A549 (cell line): ENCODE measurements at regions not wholly inside any gene's neighbourhood (a gene's known extent, or its start where the extent isn't known, plus 50 kb on each side); places are given as distances from the start of the nearest gene placed in this dataset.

Experiments
- ATAC-seq, 2 experiments: fragments of 200-7000 bp in 1 of 2; fragments of >200 bp in 1 of 2; cut with Nextera tagmentation in 1 of 2; cut with Tn5 transposase in 1 of 2; 3 replicates each; pipeline versions ENCODE4 v1.8.0 to v1.9.1; 2018 to 2020; ENCODE audit warnings: mild to moderate bottlenecking in 1 of 2, moderate library complexity in 1 of 2
- CTCF ChIA-PET: fragments of 300-600 bp; sonication (Branson Sonifier 250); formaldehyde crosslinking; extraction: SDS; loops from one replicate; lab custom pipeline; 2021; ENCODE audit warnings: antibody characterized with exemption, inconsistent platforms; lab: Yijun Ruan, JAX
- POLR2A ChIA-PET: fragments of 350-600 bp; formaldehyde crosslinking; extraction: SDS; loops from one replicate; lab custom pipeline; 2021; ENCODE audit warnings: antibody characterized with exemption, inconsistent platforms; lab: Yijun Ruan, JAX
- DNase-seq, 2 experiments: peaks; one replicate each; pipeline versions ENCODE4 v3.0.0 to v3.0.0-alpha.2; 2011 to 2016; ENCODE audit warnings: low read depth in 1 of 2, low spot score in 1 of 2
- FAIRE-seq: peaks from 2 replicates; lab custom pipeline; 2011; peaks lifted over from hg19 to GRCh38; lab: Jason Lieb, UNC
- H3K27ac ChIP-seq, 2 experiments: fragments of >200 bp; sonication (Bioruptor Twin); formaldehyde crosslinking; 3 replicates each; pipeline ENCODE4 v1.5.1; 2016 to 2017
- H3K4me1 ChIP-seq: fragments of >200 bp; sonication (Bioruptor Twin); formaldehyde crosslinking; 3 replicates; pipeline ENCODE4 v1.6.1; 2016
- H3K4me2 ChIP-seq: fragments of >200 bp; sonication (Bioruptor Twin); formaldehyde crosslinking; 3 replicates; pipeline ENCODE4 v1.6.1; 2016
- H3K4me3 ChIP-seq: fragments of >200 bp; sonication (Bioruptor Twin); formaldehyde crosslinking; 3 replicates; pipeline ENCODE4 v1.5.1; 2016
- H3K9me3 ChIP-seq: fragments of >200 bp; sonication (Bioruptor Twin); formaldehyde crosslinking; 3 replicates; pipeline ENCODE4 v1.6.1; 2016
- CBX2 ChIP-seq: fragments of 200-600 bp; sonication (generic); IDR thresholded peaks from 2 replicates; pipeline ENCODE4 v1.6.1; 2016; ENCODE audit warnings: low read depth, mild to moderate bottlenecking, borderline replicate concordance
- CHD2 ChIP-seq: fragments of 150-350 bp; IDR thresholded peaks from 2 replicates; pipeline ENCODE4 v1.6.1; 2014; ENCODE audit warnings: low read length; ENCODE audit not compliant: partially characterized antibody
- EP300 ChIP-seq, 2 experiments: fragments of >200 bp; sonication (Bioruptor Twin); formaldehyde crosslinking; IDR thresholded peaks; 2 replicates in 1 of 2; 3 replicates in 1 of 2; pipeline ENCODE4 v1.6.1; 2016 to 2017
- HOXB13 ChIP-seq: fragments of 250-450 bp; sonication (Bioruptor Pico); IDR thresholded peaks from 2 replicates; pipeline ENCODE4 v1.5.0; 2020; ENCODE audit warnings: low read depth, mild to moderate bottlenecking, moderate library complexity
- MYC ChIP-seq: IDR thresholded peaks from 2 replicates; pipeline ENCODE4 v1.6.1; 2012; ENCODE audit warnings: mild to moderate bottlenecking, inconsistent platforms, low read length, improper control_type of control experiment, borderline replicate concordance
- RAD21 ChIP-seq, 2 experiments: fragments of >200 bp in 1 of 2; sonication (Bioruptor Twin) in 1 of 2; formaldehyde crosslinking in 1 of 2; IDR thresholded peaks in 1 of 2; conservative IDR thresholded peaks in 1 of 2; 2 replicates in 1 of 2; 3 replicates in 1 of 2; pipeline ENCODE4 v1.6.1; 2012 to 2018; ENCODE audit warnings: inconsistent platforms in 1 of 2
- RARB ChIP-seq: fragments of 250-450 bp; sonication (Bioruptor Pico); IDR thresholded peaks from 2 replicates; pipeline ENCODE4 v1.8.0; 2021; ENCODE audit warnings: mild to moderate bottlenecking, moderate library complexity
- RNF2 ChIP-seq: fragments of 200-600 bp; sonication (generic); IDR thresholded peaks from 2 replicates; pipeline ENCODE4 v1.6.1; 2016; ENCODE audit warnings: low read depth, mild to moderate bottlenecking, antibody characterized with exemption, moderate library complexity, borderline replicate concordance
- SMC3 ChIP-seq: fragments of >200 bp; sonication (Bioruptor Twin); formaldehyde crosslinking; IDR thresholded peaks from 3 replicates; pipeline ENCODE4 v1.6.1; 2018; ENCODE audit warnings: inconsistent platforms
- SREBF2 ChIP-seq: fragments of 450-650 bp; IDR thresholded peaks from 2 replicates; pipeline ENCODE4 v1.6.1; 2014; ENCODE audit warnings: mild to moderate bottlenecking, moderate library complexity
- ZNF302 ChIP-seq: fragments of 250-450 bp; sonication (Bioruptor Pico); IDR thresholded peaks from 2 replicates; pipeline ENCODE4 v1.9.0; 2021; ENCODE audit warnings: inconsistent platforms, mild to moderate bottlenecking, moderate library complexity
- WGBS: methylation state at CpG from one replicate; pipeline ENCODE4 v1.1.6; 2017; ENCODE audit errors: missing lambda C conversion rate; 5-methylcytosine and 5-hydroxymethylcytosine counted together
- TF ChIP-seq, protein P1 (sequence below): fragments of 150-350 bp; IDR thresholded peaks from 2 replicates; pipeline ENCODE4 v1.6.1; 2014; ENCODE audit warnings: low read depth, mild to moderate bottlenecking, low read length
- TF ChIP-seq, protein P2 (sequence below): fragments of 200-600 bp; sonication (generic); IDR thresholded peaks from 2 replicates; pipeline ENCODE4 v1.6.1; 2016; ENCODE audit warnings: antibody characterized with exemption, mild to moderate bottlenecking, moderate library complexity
- TF ChIP-seq, protein P3 (sequence below): fragments of 250-450 bp; sonication (Bioruptor Pico); IDR thresholded peaks from 2 replicates; pipeline ENCODE4 v1.5.0; 2021; ENCODE audit warnings: mild to moderate bottlenecking, moderate library complexity, borderline replicate concordance
- TF ChIP-seq, protein P4 (sequence below): fragments of 250-450 bp; sonication (Bioruptor Pico); IDR thresholded peaks from 2 replicates; pipeline ENCODE4 v1.5.0; 2020; ENCODE audit warnings: low read depth, mild to moderate bottlenecking, moderate library complexity
- TF ChIP-seq, protein P5 (sequence below): IDR thresholded peaks from 2 replicates; pipeline ENCODE4 v1.6.1; 2012
- TF ChIP-seq, protein P6 (sequence below): fragments of >200 bp; sonication (Bioruptor Twin); formaldehyde crosslinking; IDR thresholded peaks from 3 replicates; pipeline ENCODE4 v1.6.1; 2016

DNA sequence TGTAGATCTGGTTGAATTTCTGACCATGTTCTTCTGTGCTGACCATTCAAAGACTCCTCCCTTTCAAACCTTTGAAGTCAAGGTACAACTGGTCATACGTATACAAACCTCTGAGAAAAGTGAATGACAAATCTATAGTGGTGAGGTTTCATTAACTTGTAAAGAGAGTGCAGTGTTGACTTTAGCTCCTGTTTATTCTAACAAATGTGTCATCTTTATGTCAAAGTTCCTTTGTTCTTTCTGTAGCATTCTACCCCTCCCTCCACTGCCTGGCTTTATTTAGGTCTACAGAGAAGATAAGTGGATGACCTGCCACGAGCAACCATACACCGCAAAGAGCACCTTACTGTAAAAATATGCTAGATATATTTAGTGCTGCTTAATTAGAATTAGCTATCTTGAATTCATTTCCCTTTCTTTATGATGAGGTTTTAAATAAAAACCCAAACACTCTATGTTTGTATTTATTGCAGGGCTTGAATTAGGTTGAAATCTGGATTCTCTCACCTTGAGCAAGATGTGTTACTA is 520.0 kb upstream of the CDH11 start:
- no peaks in the 10 kb centered on the region for H3K9me3 ChIP-seq
- TF ChIP-seq RAD21 (conservative IDR thresholded peaks at IDR 0.05 in 1 of 2, IDR thresholded peaks at IDR 0.05 in 1 of 2), result no peak
- TF ChIP-seq CHD2, result no peak
- no peak for TF ChIP-seq CBX2
- no peak for TF ChIP-seq SMC3
- TF ChIP-seq, protein P1, sequence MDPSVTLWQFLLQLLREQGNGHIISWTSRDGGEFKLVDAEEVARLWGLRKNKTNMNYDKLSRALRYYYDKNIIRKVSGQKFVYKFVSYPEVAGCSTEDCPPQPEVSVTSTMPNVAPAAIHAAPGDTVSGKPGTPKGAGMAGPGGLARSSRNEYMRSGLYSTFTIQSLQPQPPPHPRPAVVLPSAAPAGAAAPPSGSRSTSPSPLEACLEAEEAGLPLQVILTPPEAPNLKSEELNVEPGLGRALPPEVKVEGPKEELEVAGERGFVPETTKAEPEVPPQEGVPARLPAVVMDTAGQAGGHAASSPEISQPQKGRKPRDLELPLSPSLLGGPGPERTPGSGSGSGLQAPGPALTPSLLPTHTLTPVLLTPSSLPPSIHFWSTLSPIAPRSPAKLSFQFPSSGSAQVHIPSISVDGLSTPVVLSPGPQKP, result no peak
- TF ChIP-seq ZNF302 (CRISPR knock-in tag), result no peak
- no peak for TF ChIP-seq RARB (CRISPR knock-in tag)
- TF ChIP-seq, protein P2, sequence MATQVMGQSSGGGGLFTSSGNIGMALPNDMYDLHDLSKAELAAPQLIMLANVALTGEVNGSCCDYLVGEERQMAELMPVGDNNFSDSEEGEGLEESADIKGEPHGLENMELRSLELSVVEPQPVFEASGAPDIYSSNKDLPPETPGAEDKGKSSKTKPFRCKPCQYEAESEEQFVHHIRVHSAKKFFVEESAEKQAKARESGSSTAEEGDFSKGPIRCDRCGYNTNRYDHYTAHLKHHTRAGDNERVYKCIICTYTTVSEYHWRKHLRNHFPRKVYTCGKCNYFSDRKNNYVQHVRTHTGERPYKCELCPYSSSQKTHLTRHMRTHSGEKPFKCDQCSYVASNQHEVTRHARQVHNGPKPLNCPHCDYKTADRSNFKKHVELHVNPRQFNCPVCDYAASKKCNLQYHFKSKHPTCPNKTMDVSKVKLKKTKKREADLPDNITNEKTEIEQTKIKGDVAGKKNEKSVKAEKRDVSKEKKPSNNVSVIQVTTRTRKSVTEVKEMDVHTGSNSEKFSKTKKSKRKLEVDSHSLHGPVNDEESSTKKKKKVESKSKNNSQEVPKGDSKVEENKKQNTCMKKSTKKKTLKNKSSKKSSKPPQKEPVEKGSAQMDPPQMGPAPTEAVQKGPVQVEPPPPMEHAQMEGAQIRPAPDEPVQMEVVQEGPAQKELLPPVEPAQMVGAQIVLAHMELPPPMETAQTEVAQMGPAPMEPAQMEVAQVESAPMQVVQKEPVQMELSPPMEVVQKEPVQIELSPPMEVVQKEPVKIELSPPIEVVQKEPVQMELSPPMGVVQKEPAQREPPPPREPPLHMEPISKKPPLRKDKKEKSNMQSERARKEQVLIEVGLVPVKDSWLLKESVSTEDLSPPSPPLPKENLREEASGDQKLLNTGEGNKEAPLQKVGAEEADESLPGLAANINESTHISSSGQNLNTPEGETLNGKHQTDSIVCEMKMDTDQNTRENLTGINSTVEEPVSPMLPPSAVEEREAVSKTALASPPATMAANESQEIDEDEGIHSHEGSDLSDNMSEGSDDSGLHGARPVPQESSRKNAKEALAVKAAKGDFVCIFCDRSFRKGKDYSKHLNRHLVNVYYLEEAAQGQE, result no peak
- no peak for TF ChIP-seq EP300 (IDR thresholded peaks at IDR 0.05)
- TF ChIP-seq RNF2, result no peak
- TF ChIP-seq, protein P3, sequence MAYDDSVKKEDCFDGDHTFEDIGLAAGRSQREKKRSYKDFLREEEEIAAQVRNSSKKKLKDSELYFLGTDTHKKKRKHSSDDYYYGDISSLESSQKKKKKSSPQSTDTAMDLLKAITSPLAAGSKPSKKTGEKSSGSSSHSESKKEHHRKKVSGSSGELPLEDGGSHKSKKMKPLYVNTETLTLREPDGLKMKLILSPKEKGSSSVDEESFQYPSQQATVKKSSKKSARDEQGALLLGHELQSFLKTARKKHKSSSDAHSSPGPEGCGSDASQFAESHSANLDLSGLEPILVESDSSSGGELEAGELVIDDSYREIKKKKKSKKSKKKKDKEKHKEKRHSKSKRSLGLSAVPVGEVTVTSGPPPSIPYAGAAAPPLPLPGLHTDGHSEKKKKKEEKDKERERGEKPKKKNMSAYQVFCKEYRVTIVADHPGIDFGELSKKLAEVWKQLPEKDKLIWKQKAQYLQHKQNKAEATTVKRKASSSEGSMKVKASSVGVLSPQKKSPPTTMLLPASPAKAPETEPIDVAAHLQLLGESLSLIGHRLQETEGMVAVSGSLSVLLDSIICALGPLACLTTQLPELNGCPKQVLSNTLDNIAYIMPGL, result no peak
- TF ChIP-seq HOXB13 (CRISPR knock-in tag), result no peak
- TF ChIP-seq, protein P4, sequence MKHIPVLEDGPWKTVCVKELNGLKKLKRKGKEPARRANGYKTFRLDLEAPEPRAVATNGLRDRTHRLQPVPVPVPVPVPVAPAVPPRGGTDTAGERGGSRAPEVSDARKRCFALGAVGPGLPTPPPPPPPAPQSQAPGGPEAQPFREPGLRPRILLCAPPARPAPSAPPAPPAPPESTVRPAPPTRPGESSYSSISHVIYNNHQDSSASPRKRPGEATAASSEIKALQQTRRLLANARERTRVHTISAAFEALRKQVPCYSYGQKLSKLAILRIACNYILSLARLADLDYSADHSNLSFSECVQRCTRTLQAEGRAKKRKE (CRISPR knock-in tag), result no peak
- TF ChIP-seq, protein P5, sequence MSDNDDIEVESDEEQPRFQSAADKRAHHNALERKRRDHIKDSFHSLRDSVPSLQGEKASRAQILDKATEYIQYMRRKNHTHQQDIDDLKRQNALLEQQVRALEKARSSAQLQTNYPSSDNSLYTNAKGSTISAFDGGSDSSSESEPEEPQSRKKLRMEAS, result no peak
- TF ChIP-seq MYC, result no peak
- TF ChIP-seq SREBF2, result no peak
- TF ChIP-seq, protein P6, sequence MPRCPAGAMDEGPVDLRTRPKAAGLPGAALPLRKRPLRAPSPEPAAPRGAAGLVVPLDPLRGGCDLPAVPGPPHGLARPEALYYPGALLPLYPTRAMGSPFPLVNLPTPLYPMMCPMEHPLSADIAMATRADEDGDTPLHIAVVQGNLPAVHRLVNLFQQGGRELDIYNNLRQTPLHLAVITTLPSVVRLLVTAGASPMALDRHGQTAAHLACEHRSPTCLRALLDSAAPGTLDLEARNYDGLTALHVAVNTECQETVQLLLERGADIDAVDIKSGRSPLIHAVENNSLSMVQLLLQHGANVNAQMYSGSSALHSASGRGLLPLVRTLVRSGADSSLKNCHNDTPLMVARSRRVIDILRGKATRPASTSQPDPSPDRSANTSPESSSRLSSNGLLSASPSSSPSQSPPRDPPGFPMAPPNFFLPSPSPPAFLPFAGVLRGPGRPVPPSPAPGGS, result no peak
- FAIRE-seq (no peak), DNase-seq (no peak), ATAC-seq (no peak)
- WGBS, result 14% methylated on average over 3 of the region's 3 CpGs
- CTCF ChIA-PET, result no interaction called here
- POLR2A ChIA-PET, result no interaction called here
- no peak overlapping the region for H3K4me3 ChIP-seq
- H3K4me1 ChIP-seq, result no peaks in the 10 kb centered on the region
- H3K27ac ChIP-seq, result no peak overlapping the region
- H3K4me2 ChIP-seq, result no peak overlapping the region
